GM10266 (cell line): ENCODE measurements at regions not wholly inside any gene's neighbourhood (a gene's known extent, or its start where the extent isn't known, plus 50 kb on each side); places are given as distances from the start of the nearest gene placed in this dataset.
"Not testable (repeated sequence)": the region's sequence is repeated elsewhere in the genome, so short reads cannot be mapped to it uniquely, and the experiment has no call there.

Source experiments
- DNase-seq: peaks from one replicate; pipeline ENCODE4 v3.0.0; 2012; ENCODE audit errors: extremely low spot score
- TF ChIP-seq, protein P1 (sequence below): IDR thresholded peaks from 2 replicates; pipeline ENCODE4 v1.5.1; 2012; ENCODE audit warnings: mild to moderate bottlenecking, low read depth; ENCODE audit not compliant: control insufficient read depth, insufficient read depth; ENCODE audit errors: missing control alignments

DNA sequence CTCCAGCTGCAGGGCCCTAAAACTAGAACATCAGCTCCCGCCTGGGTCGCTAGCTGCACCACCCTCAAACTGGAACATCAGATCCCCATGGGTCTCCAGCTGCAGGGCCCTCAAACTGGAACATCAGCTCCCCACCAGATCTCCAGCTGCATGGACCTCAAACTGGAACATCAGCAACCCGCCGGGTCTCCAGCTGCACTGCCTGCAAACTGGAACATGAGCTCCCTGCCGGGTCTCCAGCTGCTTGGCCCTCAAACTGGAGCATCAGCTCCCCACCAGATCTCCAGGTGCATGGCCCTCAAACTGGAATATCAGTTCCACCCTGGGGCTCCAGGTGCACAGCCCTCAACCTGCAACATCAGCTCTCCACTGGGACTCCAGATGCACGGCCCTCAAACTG lies 82.7 kb downstream of the TFRC start:
- not testable (repeated sequence) for DNase-seq

DNA sequence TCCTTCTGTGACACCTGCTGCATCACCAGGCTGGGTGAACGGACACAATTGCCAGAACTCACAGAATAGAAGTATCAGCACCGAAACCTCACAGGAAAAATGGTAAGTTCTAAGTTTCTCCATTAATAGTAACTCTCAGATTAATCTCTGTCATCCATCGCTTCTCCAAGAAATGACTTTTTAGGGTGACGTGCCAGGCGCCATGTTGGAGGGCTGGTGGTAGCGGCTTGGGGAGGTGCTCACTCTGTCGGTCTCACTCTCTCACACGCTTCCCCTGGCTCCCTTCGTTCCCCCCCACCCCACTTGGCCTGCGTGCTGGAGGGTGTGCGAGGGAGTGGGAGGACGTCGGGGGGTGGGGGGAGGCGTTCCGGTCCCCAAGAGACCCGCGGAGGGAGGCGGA lies 85.6 kb downstream of the TFRC start:
- DNase-seq, result not testable (repeated sequence)

DNA sequence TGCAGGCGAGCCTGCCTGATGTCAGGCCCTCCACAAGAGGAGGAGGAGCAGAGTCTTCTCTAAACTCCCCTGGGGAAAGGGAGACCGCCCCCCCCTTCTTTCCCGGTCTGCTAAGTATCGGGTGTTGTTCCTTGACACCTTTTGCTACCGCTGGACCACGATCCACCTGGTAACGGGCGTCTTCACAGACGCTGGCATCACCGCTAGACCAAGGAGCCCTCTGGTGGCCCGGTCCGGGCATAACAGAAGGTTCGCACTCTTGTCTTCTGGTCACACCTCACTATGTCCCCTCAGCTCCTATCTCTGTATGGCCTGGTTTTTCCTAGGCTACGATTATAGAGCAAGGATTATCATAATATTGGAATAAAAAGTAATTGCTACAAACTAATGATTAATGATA lies 86.0 kb upstream of the TNK2 start:
- TF ChIP-seq, protein P1, sequence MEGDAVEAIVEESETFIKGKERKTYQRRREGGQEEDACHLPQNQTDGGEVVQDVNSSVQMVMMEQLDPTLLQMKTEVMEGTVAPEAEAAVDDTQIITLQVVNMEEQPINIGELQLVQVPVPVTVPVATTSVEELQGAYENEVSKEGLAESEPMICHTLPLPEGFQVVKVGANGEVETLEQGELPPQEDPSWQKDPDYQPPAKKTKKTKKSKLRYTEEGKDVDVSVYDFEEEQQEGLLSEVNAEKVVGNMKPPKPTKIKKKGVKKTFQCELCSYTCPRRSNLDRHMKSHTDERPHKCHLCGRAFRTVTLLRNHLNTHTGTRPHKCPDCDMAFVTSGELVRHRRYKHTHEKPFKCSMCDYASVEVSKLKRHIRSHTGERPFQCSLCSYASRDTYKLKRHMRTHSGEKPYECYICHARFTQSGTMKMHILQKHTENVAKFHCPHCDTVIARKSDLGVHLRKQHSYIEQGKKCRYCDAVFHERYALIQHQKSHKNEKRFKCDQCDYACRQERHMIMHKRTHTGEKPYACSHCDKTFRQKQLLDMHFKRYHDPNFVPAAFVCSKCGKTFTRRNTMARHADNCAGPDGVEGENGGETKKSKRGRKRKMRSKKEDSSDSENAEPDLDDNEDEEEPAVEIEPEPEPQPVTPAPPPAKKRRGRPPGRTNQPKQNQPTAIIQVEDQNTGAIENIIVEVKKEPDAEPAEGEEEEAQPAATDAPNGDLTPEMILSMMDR, result peak; percentile 68
- DNase-seq, result not testable (repeated sequence)

DNA sequence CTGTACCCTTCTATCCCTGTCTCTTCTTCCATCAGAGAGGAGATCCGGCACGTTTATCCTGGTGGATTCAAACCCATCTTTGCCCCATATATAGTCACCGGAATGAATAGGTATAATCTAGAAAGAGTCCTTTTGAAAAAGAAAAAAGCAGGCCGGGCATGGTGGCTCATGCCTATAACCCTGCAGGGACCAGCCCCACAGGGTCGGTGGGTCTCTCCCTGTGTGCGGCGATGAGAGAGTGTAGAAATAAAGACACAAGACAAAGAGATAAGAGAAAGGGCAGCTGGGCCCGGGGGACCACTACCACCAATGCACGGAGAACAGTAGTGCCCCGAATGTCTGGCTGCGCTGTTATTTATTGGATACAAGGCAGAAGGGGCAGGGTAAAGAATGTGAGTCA lies 85.3 kb upstream of the TNK2 start:
- DNase-seq, result not testable (repeated sequence)

DNA sequence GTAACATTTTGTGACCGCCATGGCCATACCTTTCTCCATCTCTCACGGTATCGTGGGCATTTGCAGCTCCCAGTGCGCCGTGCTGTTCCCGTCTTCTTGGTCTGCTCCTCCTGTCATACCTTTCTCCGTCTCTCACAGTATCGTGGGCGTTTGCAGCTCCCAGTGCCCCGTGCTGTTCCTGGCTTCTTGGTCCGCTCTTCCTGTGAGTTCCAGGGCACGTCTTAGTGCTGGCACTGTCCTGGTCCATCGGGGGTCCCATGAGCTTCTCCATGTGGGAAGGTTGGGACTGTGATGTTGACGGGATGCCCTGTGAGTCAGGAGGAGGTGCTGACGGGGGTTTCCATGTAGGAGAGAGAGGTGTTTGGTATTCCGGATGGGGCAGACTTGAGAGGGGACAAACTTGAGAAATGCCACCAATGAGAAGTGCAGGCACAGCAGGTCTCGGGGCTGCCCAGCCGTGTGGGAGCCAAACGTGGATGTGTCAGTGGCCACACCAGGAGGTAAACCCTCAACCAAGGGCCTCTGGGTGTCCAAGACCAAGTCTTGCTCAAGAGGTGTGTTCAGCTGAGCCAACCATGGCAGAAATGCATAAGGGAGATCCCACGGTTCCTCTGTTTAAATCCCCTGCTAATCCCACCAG lies 84.7 kb upstream of the TNK2 start:
- DNase-seq, result not testable (repeated sequence)

DNA sequence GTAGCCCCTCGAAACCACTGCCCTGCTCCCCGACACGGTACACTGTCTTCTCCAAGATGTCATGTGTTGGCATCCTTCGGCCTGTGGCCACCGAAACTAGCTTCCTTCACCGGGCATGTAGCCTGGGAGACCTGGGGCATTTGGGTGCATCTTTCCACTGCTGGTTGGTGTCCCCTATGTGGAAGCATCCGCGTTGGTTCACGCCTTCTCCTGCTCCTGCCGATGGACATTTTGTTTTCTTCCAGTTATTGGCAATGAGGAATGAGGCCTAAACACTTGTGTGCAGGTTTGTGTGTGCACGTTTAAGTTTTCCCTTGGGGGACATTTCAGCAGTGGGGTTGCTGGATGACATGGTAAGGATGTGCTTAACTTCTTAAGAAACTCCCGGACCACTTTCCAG lies 83.6 kb upstream of the TNK2 start:
- DNase-seq, result not testable (repeated sequence)

DNA sequence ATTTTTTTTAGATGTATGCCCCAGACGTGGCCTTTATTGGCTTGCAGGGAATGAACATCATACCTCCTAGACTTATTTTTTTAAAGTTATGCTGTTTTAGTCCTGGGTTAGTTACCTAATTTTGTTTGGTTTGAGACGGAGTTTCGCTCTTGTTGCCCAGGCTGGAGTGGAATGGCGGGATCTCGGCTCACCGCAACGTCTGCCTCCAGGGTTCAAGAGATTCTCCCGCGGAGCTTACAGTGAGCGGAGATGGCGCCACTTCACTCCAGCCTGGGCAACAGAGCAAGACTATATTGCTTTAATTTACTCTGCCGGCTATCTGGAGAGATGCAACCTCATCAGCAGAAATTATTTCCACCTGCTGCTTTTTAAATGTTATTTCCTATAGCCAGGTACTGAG lies 82.9 kb upstream of the TNK2 start:
- not testable (repeated sequence) for DNase-seq

DNA sequence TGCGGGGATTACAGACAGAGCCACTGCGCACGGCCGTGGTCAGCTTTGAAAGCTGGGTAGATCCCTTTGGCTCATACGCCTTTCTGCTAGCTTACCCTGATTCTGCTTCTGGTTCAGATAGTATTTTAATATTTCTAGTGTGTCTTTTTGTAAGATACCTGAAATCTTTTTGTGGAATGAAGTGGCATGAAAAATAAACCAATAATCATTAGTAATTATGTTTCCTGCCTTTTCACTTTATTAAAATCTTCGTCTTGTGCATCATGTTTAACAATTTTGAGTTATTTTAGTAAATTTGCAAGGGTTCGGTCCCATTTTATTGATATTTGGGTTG lies 82.5 kb upstream of the TNK2 start:
- DNase-seq, result not testable (repeated sequence)

DNA sequence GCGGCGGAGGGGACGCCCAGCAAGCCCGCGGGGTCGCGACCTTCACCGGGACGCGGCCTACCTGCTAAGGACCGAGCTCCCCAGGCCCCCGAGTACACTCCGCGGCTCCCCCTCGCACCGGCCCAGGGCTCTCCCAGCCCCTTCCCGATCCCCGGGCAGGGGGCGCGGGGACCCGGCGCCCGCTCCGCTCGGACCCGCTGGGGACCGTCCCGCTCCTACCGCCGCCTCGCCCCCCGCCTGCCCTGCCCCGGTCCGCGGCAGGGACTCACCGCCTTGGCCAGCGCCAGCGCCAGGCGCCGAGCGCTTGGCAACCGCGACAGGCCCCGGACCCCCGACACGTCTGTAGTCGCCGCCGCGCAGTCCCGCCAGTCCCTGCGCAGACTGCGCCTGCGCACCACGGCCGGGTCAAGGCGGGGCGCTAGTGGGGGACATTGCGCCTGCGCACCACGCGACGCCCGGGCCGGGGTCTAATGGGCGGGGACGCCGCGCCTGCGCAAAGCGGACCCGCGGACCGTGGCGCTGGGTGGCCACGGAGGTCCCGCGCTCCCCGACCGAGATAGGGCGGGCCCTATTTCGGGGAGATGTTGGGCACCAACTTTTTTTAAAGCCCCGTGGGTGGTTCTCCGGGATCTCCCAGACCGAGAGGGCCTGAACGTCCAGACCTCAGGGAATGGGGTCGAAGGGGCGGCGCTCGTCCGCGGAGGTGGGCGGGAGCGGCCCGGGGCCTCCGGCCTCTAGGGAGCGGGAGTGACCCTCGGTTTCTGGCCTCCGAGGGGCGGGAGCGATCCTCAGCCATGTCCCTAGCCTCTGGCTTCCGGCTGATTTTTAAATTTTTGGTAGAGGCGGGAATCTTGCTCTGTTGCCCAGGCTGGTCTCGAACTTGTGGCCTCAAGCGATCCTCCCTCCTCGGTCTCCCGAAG lies 81.8 kb upstream of the TNK2 start:
- DNase-seq, result peak; percentile 68

DNA sequence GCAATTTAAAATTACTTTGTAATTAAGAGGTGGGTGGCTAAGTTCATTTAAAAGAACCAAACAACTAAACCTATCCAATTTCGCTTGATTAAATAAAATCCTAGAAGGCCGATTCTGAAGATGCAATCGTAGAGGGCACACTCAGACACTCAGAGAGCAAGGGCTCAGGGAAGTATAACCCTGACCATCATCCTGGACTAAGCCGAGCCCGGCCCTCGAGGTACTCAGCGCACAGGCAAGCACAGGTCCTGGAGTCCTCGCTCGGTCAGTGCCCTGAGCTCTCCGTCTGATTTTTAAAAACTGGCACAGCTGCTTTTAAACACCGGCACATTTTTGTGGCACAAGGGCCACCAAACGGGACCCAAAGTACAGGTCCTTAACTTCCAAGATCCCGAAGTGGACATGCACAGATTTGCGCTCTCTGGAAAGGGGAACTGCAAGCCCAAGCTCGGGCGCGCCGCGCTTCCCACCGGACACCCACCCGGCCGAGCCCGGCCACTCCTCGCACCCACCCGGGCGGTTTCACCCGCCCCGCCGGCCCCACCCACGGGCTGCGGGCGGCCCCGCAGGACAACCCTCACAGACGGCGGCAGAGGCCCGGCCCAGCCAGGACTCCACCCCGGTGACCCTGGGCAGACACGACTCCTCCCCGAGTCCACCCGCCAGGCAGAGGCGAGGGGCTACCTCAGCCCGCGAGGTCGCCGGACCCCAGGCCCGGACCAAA lies 81.0 kb upstream of the TNK2 start:
- DNase-seq, result not testable (repeated sequence)

DNA sequence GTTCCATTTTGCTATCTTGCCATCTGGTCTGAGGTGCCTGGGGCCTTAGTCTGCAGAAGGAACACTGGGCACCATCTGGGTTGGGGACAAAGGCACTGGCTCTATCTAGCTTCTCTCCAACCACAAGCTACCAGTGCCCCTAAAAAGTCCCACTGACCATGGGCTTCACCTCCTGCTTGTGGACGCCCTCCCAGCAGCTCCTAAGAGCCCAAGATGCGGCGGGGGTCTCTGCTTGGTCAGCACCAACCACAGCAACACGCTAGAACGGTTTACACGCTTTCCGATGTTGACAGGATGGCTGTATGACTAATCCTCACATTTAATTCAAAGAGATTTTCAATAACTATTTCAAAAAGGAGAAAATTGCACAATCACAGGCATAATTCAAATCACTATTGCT lies 80.4 kb upstream of the TNK2 start:
- not testable (repeated sequence) for DNase-seq

DNA sequence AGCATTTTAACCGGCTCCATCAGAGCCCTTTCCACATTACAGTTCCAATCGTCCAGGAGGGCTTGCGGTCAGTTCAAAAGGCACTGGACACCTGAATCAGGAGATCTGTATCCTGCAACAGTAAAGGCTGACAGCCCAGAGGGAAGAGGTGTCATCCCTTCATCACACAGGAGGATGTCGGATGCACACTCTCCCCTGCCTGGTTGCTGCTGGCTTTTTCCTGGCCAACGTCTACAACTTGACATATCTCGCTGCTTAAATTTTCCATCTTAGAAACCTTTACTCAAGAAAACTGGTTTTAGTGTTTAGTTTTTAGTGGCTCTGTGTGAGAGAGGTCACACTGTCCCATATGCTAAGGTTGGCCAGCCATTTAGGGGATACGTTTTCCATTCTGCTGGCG lies 78.7 kb upstream of the TNK2 start:
- DNase-seq, result not testable (repeated sequence)

DNA sequence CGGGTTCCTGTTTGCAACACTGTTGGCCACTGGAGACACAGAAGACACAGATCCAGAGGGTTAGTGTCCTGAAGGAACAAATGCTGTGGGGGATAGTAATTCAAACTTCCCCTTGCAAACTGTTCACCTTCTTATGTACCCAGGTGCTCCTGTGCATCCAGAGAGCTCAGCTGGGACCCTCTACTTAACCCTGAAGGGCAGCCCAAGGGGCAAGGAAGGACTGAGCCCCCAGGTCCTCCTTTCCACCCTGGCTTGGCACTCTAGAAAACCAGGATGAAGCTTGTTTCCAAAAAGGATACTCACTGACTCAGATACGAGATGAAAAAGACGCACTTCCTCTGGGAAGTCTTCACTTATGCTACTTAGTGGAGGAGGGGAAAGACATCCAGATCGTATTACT lies 78.2 kb upstream of the TNK2 start:
- DNase-seq, result not testable (repeated sequence)

DNA sequence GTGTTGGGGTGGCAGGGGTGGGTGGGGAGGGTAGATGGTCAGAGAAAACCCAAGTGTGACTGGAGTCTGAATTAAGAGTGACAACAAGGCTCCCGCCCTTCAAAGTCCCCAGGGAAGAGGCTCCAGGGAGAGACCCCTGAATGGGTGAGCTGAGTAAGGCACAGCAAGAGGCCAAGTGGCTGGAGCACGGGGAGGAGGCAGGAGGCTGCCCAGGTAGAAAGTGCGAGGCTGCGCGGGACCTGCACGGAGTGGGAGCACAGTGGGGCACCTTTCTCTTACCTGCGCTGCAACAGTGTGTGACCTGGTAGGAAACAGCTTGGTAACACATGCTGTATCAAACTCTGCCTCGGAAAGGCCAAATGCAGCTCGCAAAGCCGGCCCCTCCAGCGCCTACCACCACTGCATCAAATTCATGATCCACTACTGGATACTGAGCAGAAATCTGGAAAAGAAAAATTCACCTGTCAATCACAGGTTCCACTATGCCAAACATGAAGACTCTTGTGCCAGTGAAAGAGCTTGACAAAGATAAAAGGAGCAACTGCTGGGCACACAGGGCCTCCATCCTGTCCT lies 77.1 kb upstream of the TNK2 start:
- DNase-seq, result not testable (repeated sequence)

DNA sequence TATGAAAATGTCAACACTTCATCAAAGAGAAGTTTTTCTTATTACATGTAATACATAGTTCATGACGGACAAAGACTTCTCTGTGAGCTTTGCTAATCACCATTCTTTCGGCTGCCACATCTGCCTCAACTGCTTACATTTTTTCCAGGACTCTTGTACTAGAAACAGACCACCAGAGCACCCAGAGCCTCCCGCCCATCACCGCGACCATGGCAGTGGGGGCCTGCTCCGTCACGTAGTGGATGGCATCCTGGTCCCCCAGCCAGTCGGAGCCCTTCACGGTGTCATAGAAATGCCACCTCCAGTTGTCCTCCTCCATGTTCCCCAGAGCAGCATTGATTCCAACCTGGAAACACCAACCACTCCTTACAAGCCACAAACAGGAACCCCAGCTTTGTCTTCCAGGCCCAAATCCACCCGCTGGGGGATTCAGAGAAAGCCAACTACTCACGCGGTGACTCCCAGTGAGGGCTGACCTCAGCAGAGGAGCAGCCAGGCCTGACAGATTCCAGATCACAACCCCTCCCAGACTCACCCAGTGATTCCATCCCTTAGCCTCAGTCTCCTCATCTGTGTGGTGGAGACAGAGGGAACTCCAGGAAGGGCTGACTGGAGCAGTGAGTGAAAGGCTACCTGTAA lies 76.2 kb upstream of the TNK2 start:
- not testable (repeated sequence) for DNase-seq

DNA sequence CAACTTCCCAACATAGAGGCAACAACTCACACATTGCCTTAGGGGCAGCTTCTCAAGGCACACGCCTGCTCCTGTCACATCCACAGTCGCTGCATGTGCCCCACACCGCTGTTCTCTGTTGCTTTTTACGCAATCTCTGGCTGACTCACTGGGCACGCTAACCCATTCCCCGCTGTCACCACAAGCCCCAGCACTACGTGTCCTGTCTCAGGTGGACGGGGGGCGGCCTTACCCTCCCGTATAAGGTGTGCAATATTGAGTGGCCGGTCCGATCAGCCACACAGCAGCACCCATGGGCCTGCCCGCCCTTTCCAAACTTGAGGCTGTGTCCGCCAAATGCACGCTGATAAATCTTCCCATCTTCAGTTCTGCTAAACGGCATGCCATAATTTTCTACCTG lies 75.5 kb upstream of the TNK2 start:
- not testable (repeated sequence) for DNase-seq

DNA sequence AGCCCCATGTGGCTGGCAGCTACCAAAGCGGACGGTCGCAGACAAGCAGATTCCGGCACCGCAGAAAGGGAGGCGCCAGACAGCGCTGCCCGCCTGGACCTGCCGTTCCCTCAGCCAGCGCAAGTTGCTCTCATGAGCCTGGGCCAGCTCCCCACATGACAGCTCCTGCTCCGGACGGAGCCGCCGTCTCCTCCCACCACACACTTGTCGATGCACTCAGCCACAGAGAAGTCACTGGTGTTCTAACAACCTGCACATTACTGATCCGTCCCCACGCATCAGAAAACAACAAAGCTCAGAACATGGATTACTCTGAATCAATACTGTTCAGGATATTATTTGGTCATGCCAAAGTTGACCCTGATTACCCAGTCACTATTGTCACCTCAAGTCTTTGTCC lies 74.4 kb upstream of the TNK2 start:
- DNase-seq, result not testable (repeated sequence)

DNA sequence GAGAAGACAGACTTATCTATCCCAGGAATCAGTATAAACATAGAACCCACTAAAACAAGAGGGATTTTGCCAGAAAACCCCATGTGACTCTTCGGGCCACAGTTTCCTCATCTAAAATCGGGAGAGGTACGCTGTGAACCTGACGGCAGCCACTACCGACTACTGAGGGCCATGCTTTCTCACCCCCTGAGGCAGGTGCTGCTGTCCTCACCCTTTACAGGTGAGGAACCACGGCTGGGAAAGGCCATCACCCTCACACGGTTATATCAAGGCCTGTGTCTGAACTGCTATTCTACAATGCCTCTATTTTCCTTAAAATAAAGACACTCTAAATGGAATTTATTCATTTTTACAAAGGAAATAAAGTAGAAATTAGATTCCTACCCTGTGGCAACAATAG lies 73.4 kb upstream of the TNK2 start:
- DNase-seq, result not testable (repeated sequence)

DNA sequence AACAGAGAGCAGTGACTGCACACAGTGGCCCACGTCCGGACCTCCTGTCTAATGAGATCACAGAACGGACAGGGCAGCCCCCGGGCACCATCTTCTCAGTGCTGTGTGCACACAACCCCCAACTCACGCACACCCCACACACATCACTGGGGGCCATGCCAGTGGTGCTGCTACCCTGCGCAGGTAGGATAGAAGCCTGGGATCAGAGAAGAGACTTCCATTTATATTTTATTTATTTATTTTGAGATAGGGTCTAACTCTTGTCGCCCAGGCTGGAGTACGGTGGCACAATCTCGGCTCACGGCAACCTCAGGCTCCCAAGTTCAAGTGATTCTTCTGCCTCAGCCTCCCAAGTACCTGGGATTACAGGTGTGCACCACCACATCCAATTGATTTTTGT lies 71.5 kb upstream of the TNK2 start:
- DNase-seq, result not testable (repeated sequence)

DNA sequence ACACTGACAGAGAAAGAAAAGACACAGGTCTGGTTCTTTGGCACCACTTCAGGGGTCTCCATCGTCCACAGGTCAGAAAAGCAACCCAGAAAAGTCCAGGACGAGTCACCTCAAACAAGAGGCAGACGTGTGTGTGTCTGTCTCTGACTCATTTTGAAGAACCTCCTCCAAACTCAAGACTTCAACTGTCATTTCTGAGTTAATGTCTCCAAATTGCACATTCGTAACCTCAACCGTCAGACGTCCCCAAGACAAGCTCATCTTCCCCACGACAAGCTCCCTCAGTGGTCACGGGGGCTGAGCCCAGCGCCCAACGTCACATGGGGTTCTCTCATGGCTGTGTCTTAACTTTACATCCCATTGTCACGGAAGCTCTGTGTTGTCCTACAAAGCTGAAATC lies 70.2 kb upstream of the TNK2 start:
- DNase-seq, result not testable (repeated sequence)
